Kidney epithelial cell (primary cell): ENCODE measurements at regions not wholly inside any gene's neighbourhood (a gene's known extent, or its start where the extent isn't known, plus 50 kb on each side); places are given as distances from the start of the nearest gene placed in this dataset.
A peak's percentile ranks its signal among the peaks of the same experiment; 100 is the strongest.

Experiments
- DNase-seq: peaks from one replicate; pipeline ENCODE4 v3.0.0-alpha.2; 2010; ENCODE audit warnings: low read depth
- H3K27me3 ChIP-seq: 2 replicates; pipeline ENCODE4 v1.6.0; 2011; ENCODE audit warnings: low read length; ENCODE audit not compliant: control insufficient read depth, insufficient read depth
- H3K36me3 ChIP-seq: 2 replicates; pipeline ENCODE4 v1.5.1; 2011; ENCODE audit warnings: low read length; ENCODE audit not compliant: control insufficient read depth, insufficient read depth
- H3K4me3 ChIP-seq: 2 replicates; pipeline ENCODE4 v1.5.1; 2011; ENCODE audit warnings: low read depth, mild to moderate bottlenecking, control low read depth, low read length
- TF ChIP-seq, protein P1 (sequence below): IDR thresholded peaks from 2 replicates; pipeline ENCODE4 v1.5.1; 2011; ENCODE audit warnings: mild to moderate bottlenecking, moderate library complexity, low read length, control low read depth, inconsistent platforms; ENCODE audit not compliant: insufficient read depth, poor library complexity, severe bottlenecking

DNA sequence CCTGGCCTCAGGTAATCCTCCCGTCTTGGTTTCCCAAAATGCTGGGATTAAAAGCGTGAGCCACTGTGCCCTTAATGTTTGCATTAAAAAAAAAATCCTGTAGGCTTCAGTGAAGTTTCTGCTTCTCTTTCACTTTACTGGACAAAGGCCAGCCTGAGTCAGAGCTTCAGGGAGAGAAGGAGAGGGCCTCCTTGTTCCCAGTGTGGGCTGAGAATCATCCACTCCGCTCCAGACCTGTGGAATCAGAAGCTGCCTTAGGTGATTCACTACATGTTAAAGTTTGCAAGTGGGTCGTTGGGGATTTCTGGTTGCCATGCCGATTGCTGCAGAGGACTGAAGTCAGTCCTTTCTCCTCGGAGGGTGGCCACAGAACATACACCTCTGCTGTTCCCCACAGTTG lies 113.3 kb upstream of the EEF1E1 start:
- Histone ChIP-seq H3K27me3 (no peaks in the 10 kb centered on the region), H3K36me3 (no peaks in the 10 kb centered on the region), H3K4me3 (no peak overlapping the region)
- peak; percentile 45 for DNase-seq
- TF ChIP-seq, protein P1, sequence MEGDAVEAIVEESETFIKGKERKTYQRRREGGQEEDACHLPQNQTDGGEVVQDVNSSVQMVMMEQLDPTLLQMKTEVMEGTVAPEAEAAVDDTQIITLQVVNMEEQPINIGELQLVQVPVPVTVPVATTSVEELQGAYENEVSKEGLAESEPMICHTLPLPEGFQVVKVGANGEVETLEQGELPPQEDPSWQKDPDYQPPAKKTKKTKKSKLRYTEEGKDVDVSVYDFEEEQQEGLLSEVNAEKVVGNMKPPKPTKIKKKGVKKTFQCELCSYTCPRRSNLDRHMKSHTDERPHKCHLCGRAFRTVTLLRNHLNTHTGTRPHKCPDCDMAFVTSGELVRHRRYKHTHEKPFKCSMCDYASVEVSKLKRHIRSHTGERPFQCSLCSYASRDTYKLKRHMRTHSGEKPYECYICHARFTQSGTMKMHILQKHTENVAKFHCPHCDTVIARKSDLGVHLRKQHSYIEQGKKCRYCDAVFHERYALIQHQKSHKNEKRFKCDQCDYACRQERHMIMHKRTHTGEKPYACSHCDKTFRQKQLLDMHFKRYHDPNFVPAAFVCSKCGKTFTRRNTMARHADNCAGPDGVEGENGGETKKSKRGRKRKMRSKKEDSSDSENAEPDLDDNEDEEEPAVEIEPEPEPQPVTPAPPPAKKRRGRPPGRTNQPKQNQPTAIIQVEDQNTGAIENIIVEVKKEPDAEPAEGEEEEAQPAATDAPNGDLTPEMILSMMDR: no peak

- H3K27me3 ChIP-seq: no peaks in the 10 kb centered on the region
Measured at GRCh38 chr6:8213995-8214394, 111.6 kb upstream of the EEF1E1 start.

DNA sequence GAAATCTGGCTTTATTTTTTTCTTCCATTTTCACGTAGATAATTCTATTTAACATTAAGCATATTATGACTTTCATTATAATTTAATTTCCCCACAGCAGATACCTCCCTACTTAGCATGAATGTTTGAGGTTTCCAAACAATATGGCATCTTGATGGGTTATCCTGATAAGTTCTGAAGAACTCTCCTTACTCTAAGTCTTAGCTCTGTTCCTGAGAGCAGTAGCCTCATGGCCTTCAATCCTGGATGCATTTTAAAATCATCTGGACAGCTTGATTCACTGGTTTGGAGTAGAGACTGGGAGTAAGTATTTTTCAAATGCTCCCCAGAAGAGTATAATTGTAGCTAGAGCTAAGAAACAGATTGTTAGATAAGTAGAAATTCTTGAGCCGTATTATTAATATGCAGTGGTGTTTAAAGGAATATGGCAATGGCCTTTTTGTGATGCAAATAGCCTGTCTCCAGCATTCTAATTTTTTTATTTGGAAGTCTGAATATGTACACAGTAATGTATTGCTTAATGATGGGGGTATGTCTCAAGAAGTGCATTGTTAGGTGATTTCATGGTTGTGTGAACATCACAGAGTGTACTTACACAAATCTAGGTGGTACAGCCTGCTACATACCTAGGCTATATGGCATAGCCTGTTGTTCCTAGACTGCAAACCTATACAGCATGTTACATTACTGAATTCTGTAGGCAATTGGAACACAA lies 110.5 kb upstream of the EEF1E1 start:
- H3K36me3 ChIP-seq: no peaks in the 10 kb centered on the region
- TF ChIP-seq, protein P1: no peak
- no peak for DNase-seq
- no peaks in the 10 kb centered on the region for H3K27me3 ChIP-seq
- no peak overlapping the region for H3K4me3 ChIP-seq

More at GRCh38 chr6:8213995-8214394, 111.6 kb upstream of the EEF1E1 start:
- H3K4me3 ChIP-seq: no peak overlapping the region
- TF ChIP-seq, protein P1: no peak
- no peaks in the 10 kb centered on the region for H3K36me3 ChIP-seq
- DNase-seq: no peak

- no peaks in the 10 kb centered on the region for H3K36me3 ChIP-seq
- H3K27me3 ChIP-seq: no peaks in the 10 kb centered on the region
- DNase-seq: no peak
- TF ChIP-seq, protein P1: no peak
- H3K4me3 ChIP-seq: no peak overlapping the region
Measured at GRCh38 chr6:8207869-8208191, 105.5 kb upstream of the EEF1E1 start.

DNA sequence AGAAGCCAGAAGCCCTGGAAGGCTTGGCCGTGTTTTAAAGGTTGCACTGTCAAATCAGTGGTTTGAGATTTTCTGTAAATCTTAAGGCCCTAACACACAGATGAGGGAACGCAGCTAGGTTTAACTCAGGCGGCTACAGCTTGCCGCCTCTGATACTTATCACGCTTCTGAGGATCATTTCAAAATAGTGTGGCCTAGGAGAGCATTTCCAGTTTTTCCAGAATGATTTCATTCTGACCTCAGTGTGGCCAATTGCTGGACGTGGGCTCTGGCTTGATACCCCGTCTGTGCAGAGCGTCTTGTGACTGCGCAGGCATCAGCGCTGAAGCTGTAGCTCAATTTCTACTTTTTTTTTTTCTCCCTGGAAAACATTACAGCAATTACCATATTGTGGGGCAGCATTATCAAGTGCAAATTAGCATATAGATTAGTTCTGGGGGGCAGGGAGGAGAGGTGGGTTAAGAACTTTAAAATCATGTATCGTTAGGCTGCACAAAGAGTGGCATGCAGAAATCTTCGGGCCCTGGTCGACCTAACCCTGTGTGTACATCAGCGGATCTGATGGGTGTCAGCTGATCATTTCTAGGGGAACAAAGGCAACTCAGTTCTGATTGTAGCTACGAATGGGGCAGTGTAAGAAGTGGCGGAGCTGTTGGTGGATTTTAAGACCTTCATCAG lies 105.0 kb upstream of the EEF1E1 start:
- no peak overlapping the region for H3K4me3 ChIP-seq

More for the DNA sequence above, 105.0 kb upstream of the EEF1E1 start:
- no peaks in the 10 kb centered on the region for H3K36me3 ChIP-seq
- no peak for DNase-seq
- no peaks in the 10 kb centered on the region for H3K27me3 ChIP-seq
- TF ChIP-seq, protein P1: no peak
